ENCODE measurements at regions not wholly inside any gene's neighbourhood (a gene's known extent, or its start where the extent isn't known, plus 50 kb on each side); places are given as distances from the start of the nearest gene placed in this dataset.

DNA sequence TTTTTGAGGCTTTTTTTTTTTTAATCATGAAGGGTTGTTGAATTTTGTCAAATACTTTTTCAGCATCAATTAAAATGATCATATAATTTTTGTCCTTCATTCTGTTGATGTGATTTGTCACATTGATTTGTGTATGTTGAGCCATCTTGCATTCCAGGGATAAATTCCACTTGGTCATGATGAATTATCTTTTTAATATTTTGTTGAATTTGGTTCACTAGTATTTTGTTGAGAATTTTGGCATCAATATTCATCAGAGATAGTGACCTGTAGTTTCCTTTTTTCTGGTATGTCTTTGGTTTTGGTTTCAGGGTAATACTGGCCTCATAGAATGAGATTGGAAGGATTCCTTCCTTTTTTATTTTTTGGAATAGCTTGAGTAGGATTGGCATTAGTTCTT is 221.9 kb upstream of the ZNF217 start:
- TF ChIP-seq, protein P1, sequence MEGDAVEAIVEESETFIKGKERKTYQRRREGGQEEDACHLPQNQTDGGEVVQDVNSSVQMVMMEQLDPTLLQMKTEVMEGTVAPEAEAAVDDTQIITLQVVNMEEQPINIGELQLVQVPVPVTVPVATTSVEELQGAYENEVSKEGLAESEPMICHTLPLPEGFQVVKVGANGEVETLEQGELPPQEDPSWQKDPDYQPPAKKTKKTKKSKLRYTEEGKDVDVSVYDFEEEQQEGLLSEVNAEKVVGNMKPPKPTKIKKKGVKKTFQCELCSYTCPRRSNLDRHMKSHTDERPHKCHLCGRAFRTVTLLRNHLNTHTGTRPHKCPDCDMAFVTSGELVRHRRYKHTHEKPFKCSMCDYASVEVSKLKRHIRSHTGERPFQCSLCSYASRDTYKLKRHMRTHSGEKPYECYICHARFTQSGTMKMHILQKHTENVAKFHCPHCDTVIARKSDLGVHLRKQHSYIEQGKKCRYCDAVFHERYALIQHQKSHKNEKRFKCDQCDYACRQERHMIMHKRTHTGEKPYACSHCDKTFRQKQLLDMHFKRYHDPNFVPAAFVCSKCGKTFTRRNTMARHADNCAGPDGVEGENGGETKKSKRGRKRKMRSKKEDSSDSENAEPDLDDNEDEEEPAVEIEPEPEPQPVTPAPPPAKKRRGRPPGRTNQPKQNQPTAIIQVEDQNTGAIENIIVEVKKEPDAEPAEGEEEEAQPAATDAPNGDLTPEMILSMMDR (IDR thresholded peaks at IDR 0.05), result no peak
- TF ChIP-seq POLR2A (IDR thresholded peaks at IDR 0.05), result no peak

Measured in adrenal gland (tissue), 5 donors.